ENCODE measurements at regions not wholly inside any gene's neighbourhood (a gene's known extent, or its start where the extent isn't known, plus 50 kb on each side); places are given as distances from the start of the nearest gene placed in this dataset.

GRCh38 chr21:33973268-33973667 lies 57.7 kb upstream of the ATP5PO start:
- TF ChIP-seq CTCF (IDR thresholded peaks at IDR 0.05; ENCODE audit: insufficient read depth, low read length, poor library complexity, severe bottlenecking): no peak
- DNase-seq (ENCODE audit: extremely low read depth, insufficient read length): no peak
- H3K27me3 ChIP-seq (replicated peaks; ENCODE audit: control insufficient read depth, insufficient read depth, low read length): no peaks in the 10 kb centered on the region
- H3K36me3 ChIP-seq (ENCODE audit: control insufficient read depth, insufficient read depth, low read length): no peaks in the 10 kb centered on the region
- no peak overlapping the region for H3K4me3 ChIP-seq (replicated peaks; ENCODE audit: low read depth, low read length)

- TF ChIP-seq CTCF (IDR thresholded peaks at IDR 0.05; ENCODE audit: insufficient read depth, low read length, poor library complexity, severe bottlenecking): no peak
- no peak for DNase-seq (ENCODE audit: extremely low read depth, insufficient read length)
- no peaks in the 10 kb centered on the region for H3K36me3 ChIP-seq (ENCODE audit: control insufficient read depth, insufficient read depth, low read length)
- H3K27me3 ChIP-seq (replicated peaks; ENCODE audit: control insufficient read depth, insufficient read depth, low read length): no peaks in the 10 kb centered on the region
- H3K4me3 ChIP-seq (replicated peaks; ENCODE audit: low read depth, low read length): no peak overlapping the region
These were observed 56.9 kb upstream of the ATP5PO start for GRCh38 chr21:33972539-33972938.

- H3K4me3 ChIP-seq (replicated peaks; ENCODE audit: low read depth, low read length): no peak overlapping the region
- no peaks in the 10 kb centered on the region for H3K27me3 ChIP-seq (replicated peaks; ENCODE audit: control insufficient read depth, insufficient read depth, low read length)
- DNase-seq (ENCODE audit: extremely low read depth, insufficient read length): no peak
- TF ChIP-seq CTCF (IDR thresholded peaks at IDR 0.05; ENCODE audit: insufficient read depth, low read length, poor library complexity, severe bottlenecking): no peak
- no peaks in the 10 kb centered on the region for H3K36me3 ChIP-seq (ENCODE audit: control insufficient read depth, insufficient read depth, low read length)
These were observed 55.9 kb upstream of the ATP5PO start for GRCh38 chr21:33971492-33972013.

- no peak for TF ChIP-seq CTCF (IDR thresholded peaks at IDR 0.05; ENCODE audit: insufficient read depth, low read length, poor library complexity, severe bottlenecking)
- DNase-seq (ENCODE audit: extremely low read depth, insufficient read length): no peak
- no peaks in the 10 kb centered on the region for H3K27me3 ChIP-seq (replicated peaks; ENCODE audit: control insufficient read depth, insufficient read depth, low read length)
- H3K36me3 ChIP-seq (ENCODE audit: control insufficient read depth, insufficient read depth, low read length): no peaks in the 10 kb centered on the region
- no peak overlapping the region for H3K4me3 ChIP-seq (replicated peaks; ENCODE audit: low read depth, low read length)
These were observed 54.0 kb upstream of the ATP5PO start for GRCh38 chr21:33969581-33969980.

- no peak overlapping the region for H3K4me3 ChIP-seq (replicated peaks; ENCODE audit: low read depth, low read length)
- no peak for DNase-seq (ENCODE audit: extremely low read depth, insufficient read length)
- no peaks in the 10 kb centered on the region for H3K27me3 ChIP-seq (replicated peaks; ENCODE audit: control insufficient read depth, insufficient read depth, low read length)
- no peaks in the 10 kb centered on the region for H3K36me3 ChIP-seq (ENCODE audit: control insufficient read depth, insufficient read depth, low read length)
- no peak for TF ChIP-seq CTCF (IDR thresholded peaks at IDR 0.05; ENCODE audit: insufficient read depth, low read length, poor library complexity, severe bottlenecking)
These were observed 53.4 kb upstream of the ATP5PO start for GRCh38 chr21:33968995-33969348.
